ENCODE measurements at regions not wholly inside any gene's neighbourhood (a gene's known extent, or its start where the extent isn't known, plus 50 kb on each side); places are given as distances from the start of the nearest gene placed in this dataset.

- FAIRE-seq (no peak), DNase-seq (ENCODE audit: low read depth) (no peak)
- TF ChIP-seq CTCF (IDR thresholded peaks at IDR 0.05; ENCODE audit: insufficient read depth, low read length, severe bottlenecking), result no peak
- H3K27me3 ChIP-seq (ENCODE audit: control insufficient read depth, insufficient read depth, low read length), result no peaks in the 10 kb centered on the region
- H3K4me3 ChIP-seq (ENCODE audit: low read depth, low read length), result no peak overlapping the region
- H3K36me3 ChIP-seq (ENCODE audit: control insufficient read depth, insufficient read depth, low read length), result no peaks in the 10 kb centered on the region
These were observed 299.4 kb upstream of the VSTM2A start for GRCh38 chr7:54242776-54243175.

GRCh38 chr7:54245020-54245419 is 297.2 kb upstream of the VSTM2A start:
- FAIRE-seq (no peak), DNase-seq (ENCODE audit: low read depth) (no peak)
- Histone ChIP-seq H3K27me3 (ENCODE audit: control insufficient read depth, insufficient read depth, low read length) (no peaks in the 10 kb centered on the region), H3K4me3 (ENCODE audit: low read depth, low read length) (no peak overlapping the region), H3K36me3 (ENCODE audit: control insufficient read depth, insufficient read depth, low read length) (no peaks in the 10 kb centered on the region)
- no peak for TF ChIP-seq CTCF (IDR thresholded peaks at IDR 0.05; ENCODE audit: insufficient read depth, low read length, severe bottlenecking)

- H3K4me3 ChIP-seq (ENCODE audit: low read depth, low read length), result no peak overlapping the region
- H3K36me3 ChIP-seq (ENCODE audit: control insufficient read depth, insufficient read depth, low read length), result no peaks in the 10 kb centered on the region
- no peaks in the 10 kb centered on the region for H3K27me3 ChIP-seq (ENCODE audit: control insufficient read depth, insufficient read depth, low read length)
- DNase-seq (ENCODE audit: low read depth) (no peak), FAIRE-seq (no peak)
- no peak for TF ChIP-seq CTCF (IDR thresholded peaks at IDR 0.05; ENCODE audit: insufficient read depth, low read length, severe bottlenecking)
These were observed 292.5 kb upstream of the VSTM2A start for GRCh38 chr7:54249686-54250085.

- Histone ChIP-seq H3K27me3 (ENCODE audit: control insufficient read depth, insufficient read depth, low read length) (no peaks in the 10 kb centered on the region), H3K4me3 (ENCODE audit: low read depth, low read length) (no peak overlapping the region), H3K36me3 (ENCODE audit: control insufficient read depth, insufficient read depth, low read length) (no peaks in the 10 kb centered on the region)
- no peak for TF ChIP-seq CTCF (IDR thresholded peaks at IDR 0.05; ENCODE audit: insufficient read depth, low read length, severe bottlenecking)
- FAIRE-seq (no peak), DNase-seq (ENCODE audit: low read depth) (no peak)
These were observed 289.7 kb upstream of the VSTM2A start for GRCh38 chr7:54252256-54253035.

- no peaks in the 10 kb centered on the region for H3K27me3 ChIP-seq (ENCODE audit: control insufficient read depth, insufficient read depth, low read length)
- TF ChIP-seq CTCF (IDR thresholded peaks at IDR 0.05; ENCODE audit: insufficient read depth, low read length, severe bottlenecking), result no peak
- FAIRE-seq (no peak), DNase-seq (ENCODE audit: low read depth) (no peak)
- H3K36me3 ChIP-seq (ENCODE audit: control insufficient read depth, insufficient read depth, low read length), result no peaks in the 10 kb centered on the region
- H3K4me3 ChIP-seq (ENCODE audit: low read depth, low read length), result no peak overlapping the region
These were observed 289.2 kb upstream of the VSTM2A start for GRCh38 chr7:54253036-54253373.

GRCh38 chr7:54255242-54255641 is 286.9 kb upstream of the VSTM2A start:
- H3K27me3 ChIP-seq (ENCODE audit: control insufficient read depth, insufficient read depth, low read length), result no peaks in the 10 kb centered on the region
- DNase-seq (ENCODE audit: low read depth), result no peak
- no peak overlapping the region for H3K4me3 ChIP-seq (ENCODE audit: low read depth, low read length)
- no peaks in the 10 kb centered on the region for H3K36me3 ChIP-seq (ENCODE audit: control insufficient read depth, insufficient read depth, low read length)
- TF ChIP-seq CTCF (IDR thresholded peaks at IDR 0.05; ENCODE audit: insufficient read depth, low read length, severe bottlenecking), result no peak
- no peak for FAIRE-seq

Measured in bronchial epithelial cell (primary cell).